ENCODE measurements at regions not wholly inside any gene's neighbourhood (a gene's known extent, or its start where the extent isn't known, plus 50 kb on each side); places are given as distances from the start of the nearest gene placed in this dataset.

DNA sequence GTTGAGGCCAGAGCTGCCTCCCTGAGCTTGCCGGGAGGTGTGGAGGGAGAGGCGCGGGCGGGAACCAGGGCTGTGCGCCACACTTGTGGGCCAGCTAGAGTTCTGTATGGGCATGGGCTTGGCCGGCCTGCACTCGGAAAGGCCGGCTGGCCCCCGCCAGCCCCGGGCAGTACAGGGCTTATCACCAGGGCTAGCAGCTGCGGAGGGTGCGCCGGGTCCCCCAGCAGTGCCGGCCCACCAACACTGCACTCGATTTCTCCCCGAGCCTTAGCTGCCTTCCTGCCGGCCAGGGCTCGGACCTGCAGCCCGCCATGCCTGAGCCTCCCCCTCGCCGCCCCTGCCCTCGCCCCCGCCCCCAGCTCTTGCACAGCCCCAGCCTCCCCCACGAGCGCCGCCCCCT lies 472.7 kb downstream of the TFAP2A start:
- no peak for DNase-seq (ENCODE audit: low read depth, low spot score)

GRCh38 chr6:9938801-9939200 lies 476.1 kb downstream of the TFAP2A start:
- DNase-seq (ENCODE audit: low read depth, low spot score), result no peak

DNA sequence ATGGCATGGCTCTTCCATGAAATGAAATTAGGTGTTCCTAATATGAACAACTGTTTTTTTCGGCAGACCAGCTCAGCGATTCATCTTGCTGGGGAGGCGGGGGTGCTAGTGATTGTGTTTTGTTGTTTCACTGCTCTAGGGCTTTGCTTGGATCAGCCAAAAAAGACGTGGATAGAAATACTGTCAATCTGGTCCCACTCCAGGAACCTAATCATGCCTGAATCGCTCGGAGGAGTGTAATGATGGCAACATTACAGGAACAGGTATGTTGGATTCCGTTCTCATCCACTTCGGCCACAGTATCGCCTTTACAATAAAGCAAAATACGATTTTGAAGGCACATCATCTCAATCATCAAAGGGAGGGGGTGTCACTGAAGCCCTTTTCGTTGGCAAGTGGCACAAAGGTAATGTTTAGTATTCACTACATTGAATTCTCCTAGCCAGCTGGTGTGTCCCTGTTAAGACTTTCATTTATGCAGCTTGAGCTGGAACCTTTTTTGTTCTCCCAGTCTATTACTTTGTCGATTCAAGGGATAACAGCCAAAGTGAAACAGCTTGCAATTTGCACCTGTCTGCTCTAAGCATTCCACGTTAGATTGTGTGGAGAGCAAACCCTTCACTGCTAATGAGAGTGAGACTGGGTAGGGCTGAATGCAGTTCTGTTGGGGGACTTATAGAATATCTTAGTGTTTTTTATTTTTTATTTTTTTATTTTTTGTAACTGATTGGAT lies 477.7 kb downstream of the TFAP2A start:
- no peak for DNase-seq (ENCODE audit: low read depth, low spot score)

GRCh38 chr6:9936551-9936950 lies 478.3 kb downstream of the TFAP2A start:
- DNase-seq (ENCODE audit: low read depth, low spot score), result no peak

GRCh38 chr6:9933677-9934076 lies 481.2 kb downstream of the TFAP2A start:
- DNase-seq (ENCODE audit: low read depth, low spot score), result peak; percentile 20

GRCh38 chr6:9927275-9927674 lies 487.6 kb downstream of the TFAP2A start:
- no peak for DNase-seq (ENCODE audit: low read depth, low spot score)

- DNase-seq (ENCODE audit: low read depth, low spot score), result no peak
These were observed 489.9 kb downstream of the TFAP2A start for GRCh38 chr6:9924971-9925370.

GRCh38 chr6:9921366-9921765 lies 493.5 kb downstream of the TFAP2A start:
- DNase-seq (ENCODE audit: low read depth, low spot score), result no peak

GRCh38 chr6:9914951-9915350 lies 499.9 kb downstream of the TFAP2A start:
- no peak for DNase-seq (ENCODE audit: low read depth, low spot score)

- no peak for DNase-seq (ENCODE audit: low read depth, low spot score)
These were observed 513.5 kb downstream of the TFAP2A start for GRCh38 chr6:9901376-9901775.

GRCh38 chr6:9896806-9897205 lies 518.1 kb downstream of the TFAP2A start:
- no peak for DNase-seq (ENCODE audit: low read depth, low spot score)

DNA sequence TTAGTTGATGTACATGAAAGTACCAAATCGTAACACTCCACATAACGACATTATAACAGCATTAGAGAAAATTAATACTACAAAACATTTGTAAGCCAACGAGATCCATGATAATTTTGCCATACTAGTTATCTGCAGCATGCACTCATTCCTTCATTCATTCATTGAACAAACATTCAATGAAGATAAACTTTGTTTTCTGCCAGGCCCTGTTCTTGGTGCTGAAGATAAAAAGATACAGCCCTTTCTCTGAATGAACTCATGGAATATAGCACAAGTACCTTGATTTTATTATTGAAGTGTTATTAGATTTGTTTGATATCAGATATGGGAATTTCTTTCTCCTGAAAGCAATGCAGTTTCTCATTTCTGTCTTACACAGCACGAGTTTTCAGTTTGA lies 524.0 kb downstream of the TFAP2A start:
- no peak for DNase-seq (ENCODE audit: low read depth, low spot score)

DNA sequence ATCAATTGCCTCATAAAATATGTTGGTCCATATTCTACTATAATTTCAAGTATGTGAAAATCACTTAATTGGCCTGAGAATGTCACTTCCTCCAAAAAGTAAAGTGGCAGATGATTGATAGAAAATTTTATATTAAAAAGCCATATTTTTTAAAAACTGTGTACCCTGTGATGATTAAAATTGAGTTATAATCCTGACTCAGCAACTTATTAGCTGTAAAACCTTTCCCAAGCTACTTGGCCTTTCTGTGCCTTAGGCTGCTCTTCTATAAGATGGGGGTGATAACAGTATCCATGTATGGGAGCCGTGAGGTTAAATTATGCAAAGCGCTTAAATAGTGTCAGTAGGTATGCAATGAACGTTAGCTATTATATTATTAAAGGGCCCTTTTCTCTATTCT lies 524.4 kb downstream of the TFAP2A start:
- DNase-seq (ENCODE audit: low read depth, low spot score), result no peak

DNA sequence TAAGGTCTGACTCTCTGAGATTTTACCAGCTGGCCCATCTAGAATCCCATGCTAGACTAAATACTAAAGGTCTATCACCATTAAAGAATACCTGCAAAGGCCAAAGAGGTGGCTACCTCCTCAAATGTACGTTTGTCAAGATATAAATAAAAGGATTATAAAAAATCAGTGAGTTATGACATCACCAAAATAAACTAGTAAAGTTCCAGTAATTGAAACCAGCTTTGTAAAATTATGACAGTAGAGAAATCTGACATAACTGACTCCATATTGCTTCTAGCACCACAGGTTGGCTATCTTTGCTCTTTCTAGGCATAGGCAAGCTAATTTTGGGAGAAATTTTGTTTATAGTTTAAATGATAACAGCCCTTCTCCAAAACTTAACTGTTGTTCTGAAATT lies 536.3 kb downstream of the TFAP2A start:
- DNase-seq (ENCODE audit: low read depth, low spot score), result no peak

DNA sequence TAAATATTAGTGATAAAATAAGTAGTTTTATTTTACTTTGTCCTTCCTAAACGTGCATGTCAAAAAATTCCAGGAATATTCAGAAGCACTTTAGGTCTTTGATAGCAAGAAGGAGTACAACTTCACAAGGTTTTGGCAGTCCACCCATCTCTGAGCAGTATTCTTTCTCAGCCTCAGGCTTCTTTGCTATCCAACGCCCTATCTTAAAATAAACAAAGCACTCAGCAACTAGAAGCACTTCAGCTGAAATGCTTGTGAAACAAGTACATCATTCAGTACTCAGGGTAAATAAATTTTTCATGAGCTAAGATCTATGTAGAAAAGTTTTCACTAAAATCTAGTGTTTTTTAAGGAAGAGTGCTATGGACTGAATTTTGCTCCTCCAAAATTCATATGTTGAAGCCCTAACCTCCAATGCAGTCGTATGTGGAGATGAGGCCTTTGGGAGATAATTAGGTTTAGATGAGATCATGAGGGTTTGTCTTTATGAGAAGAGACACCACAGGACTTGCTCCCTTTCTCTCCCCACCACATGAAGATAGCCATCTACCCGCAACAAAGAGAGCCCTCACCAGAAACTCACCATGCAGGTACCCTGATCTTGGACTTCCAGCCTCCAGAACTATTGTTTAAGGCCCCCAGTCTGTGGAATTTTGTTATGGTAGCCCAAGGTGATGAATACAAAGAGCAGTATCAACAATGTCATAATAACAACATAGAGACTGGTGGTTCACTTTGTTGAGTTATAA lies 539.1 kb downstream of the TFAP2A start:
- no peak for DNase-seq (ENCODE audit: low read depth, low spot score)

GRCh38 chr6:9862603-9863167 lies 552.2 kb downstream of the TFAP2A start:
- DNase-seq (ENCODE audit: low read depth, low spot score), result no peak

DNA sequence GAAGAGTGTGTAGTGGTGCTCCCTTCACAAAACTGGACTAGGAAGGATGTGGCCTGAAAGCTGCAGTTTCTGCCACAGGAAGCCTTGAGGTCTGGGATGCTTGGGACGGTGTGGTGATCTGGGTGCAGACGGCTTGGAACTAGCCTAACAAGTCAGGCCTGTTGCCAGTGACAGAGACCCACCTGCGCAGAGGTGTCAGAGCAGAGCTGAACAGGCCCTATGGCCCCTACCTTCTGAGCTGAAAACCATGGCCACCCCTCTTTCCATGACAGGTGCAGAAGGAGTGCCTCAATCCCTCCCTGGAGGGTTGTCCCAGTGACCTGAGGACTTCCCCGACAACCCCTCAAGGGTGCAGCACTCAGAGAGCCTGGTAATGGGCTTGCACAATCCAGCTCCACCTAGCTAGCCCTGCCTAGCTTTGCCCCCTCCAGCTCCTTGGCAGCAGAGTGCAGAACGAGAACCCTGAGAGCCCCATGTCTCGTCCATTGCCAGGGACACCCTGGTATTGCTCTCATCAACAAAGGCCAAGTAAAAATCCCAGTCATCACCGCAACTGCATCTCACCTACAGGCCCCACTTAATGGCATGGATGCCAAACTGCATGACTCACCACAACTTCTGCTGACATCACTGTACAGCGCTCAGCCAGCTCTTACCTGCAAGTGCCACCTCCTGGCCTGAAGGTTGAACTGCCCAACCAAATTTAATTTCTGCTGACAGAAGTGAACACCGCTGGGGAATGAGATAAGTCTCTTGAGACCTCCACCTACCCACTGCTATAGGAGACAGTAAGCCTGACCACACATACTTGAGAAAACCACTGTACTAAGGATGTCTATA lies 563.1 kb downstream of the TFAP2A start:
- no peak for DNase-seq (ENCODE audit: low read depth, low spot score)

- no peak for DNase-seq (ENCODE audit: low read depth, low spot score)
These were observed 563.9 kb downstream of the TFAP2A start for GRCh38 chr6:9851006-9851405.

GRCh38 chr6:9848094-9848493 lies 566.8 kb downstream of the TFAP2A start:
- no peak for DNase-seq (ENCODE audit: low read depth, low spot score)

GRCh38 chr6:9841886-9842725 lies 572.8 kb downstream of the TFAP2A start:
- DNase-seq (ENCODE audit: low read depth, low spot score), result no peak

- no peak for DNase-seq (ENCODE audit: low read depth, low spot score)
These were observed 580.6 kb downstream of the TFAP2A start for GRCh38 chr6:9834233-9834632.

Data from astrocyte of the hippocampus (primary cell).